ENCODE measurements at regions not wholly inside any gene's neighbourhood (a gene's known extent, or its start where the extent isn't known, plus 50 kb on each side); places are given as distances from the start of the nearest gene placed in this dataset.

DNA sequence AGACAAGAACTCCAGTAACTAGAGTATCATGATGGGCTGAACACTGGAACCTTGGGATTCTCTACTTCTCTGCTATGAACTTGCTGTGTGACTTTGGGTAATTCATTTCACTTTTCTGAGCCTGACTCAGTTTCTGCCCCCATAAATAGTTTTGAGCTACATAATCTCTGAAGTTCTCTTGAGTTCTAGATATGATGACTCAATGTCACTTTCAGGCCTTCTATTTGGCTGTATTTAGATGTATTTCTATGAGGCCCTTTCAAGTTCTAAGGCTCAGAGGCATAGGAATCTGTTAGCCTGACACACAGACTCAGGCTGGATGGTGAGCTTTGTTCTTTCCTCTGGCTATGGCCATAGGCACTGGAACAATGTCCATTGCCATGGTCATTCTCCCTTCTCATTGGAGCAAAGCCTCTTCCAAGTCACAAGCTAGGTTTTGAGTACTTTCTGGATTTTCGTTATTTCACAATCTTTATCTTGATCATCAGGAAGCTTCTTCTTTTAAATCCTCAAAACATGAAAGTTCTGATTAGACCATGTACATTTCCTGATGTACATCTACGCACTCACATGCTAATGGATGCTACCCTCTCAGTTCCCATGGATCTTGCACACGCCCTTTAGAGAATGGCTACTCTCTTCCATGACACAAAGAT, 101.6 kb downstream of the TES start:
- TF ChIP-seq, protein P1, sequence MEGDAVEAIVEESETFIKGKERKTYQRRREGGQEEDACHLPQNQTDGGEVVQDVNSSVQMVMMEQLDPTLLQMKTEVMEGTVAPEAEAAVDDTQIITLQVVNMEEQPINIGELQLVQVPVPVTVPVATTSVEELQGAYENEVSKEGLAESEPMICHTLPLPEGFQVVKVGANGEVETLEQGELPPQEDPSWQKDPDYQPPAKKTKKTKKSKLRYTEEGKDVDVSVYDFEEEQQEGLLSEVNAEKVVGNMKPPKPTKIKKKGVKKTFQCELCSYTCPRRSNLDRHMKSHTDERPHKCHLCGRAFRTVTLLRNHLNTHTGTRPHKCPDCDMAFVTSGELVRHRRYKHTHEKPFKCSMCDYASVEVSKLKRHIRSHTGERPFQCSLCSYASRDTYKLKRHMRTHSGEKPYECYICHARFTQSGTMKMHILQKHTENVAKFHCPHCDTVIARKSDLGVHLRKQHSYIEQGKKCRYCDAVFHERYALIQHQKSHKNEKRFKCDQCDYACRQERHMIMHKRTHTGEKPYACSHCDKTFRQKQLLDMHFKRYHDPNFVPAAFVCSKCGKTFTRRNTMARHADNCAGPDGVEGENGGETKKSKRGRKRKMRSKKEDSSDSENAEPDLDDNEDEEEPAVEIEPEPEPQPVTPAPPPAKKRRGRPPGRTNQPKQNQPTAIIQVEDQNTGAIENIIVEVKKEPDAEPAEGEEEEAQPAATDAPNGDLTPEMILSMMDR (optimal IDR thresholded peaks at IDR 0.05 in 1 of 3, IDR thresholded peaks at IDR 0.05 in 1 of 3, conservative IDR thresholded peaks at IDR 0.05 in 1 of 3; ENCODE audit: extremely low read depth in 1 of 3, insufficient read depth in 2 of 3, low read length in 3 of 3), result no peak
- no peak for TF ChIP-seq EZH2 (IDR thresholded peaks at IDR 0.05; ENCODE audit: low read length)
- Histone ChIP-seq H3K27me3 (ENCODE audit: control insufficient read depth, extremely low read depth, insufficient read depth, low read length) (no peaks in the 10 kb centered on the region), H3K4me3 (ENCODE audit: control insufficient read depth in 2 of 3, extremely low read depth in 1 of 3, insufficient read depth in 2 of 3, low read depth in 1 of 3, low read length in 3 of 3) (no peak overlapping the region), H3K36me3 (ENCODE audit: control insufficient read depth in 2 of 2, extremely low read depth in 1 of 2, insufficient read depth in 2 of 2, low read length in 2 of 2) (no peaks in the 10 kb centered on the region), H2AFZ (ENCODE audit: control insufficient read depth, low read length) (no peak overlapping the region), H3K9me1 (ENCODE audit: control insufficient read depth, extremely low read depth, insufficient read depth, low read length) (no peaks in the 10 kb centered on the region), H3K9ac (ENCODE audit: control insufficient read depth, extremely low read depth, insufficient read depth, low read length) (no peak overlapping the region), H4K20me1 (ENCODE audit: control insufficient read depth, extremely low read depth, insufficient read depth, low read length) (no peaks in the 10 kb centered on the region), H3K79me2 (ENCODE audit: control insufficient read depth, insufficient read depth, low read length) (no peaks in the 10 kb centered on the region), H3K9me3 (ENCODE audit: control insufficient read depth, low read depth, low read length) (no peaks in the 10 kb centered on the region), H3K4me1 (ENCODE audit: control insufficient read depth, extremely low read depth, insufficient read depth, low read length) (peaks cover 22% of the 10 kb centered on the region), H3K27ac (ENCODE audit: control insufficient read depth, insufficient read depth, low read length) (no peak overlapping the region), H3K4me2 (ENCODE audit: control insufficient read depth, extremely low read depth, insufficient read depth, low read depth, low read length) (no peak overlapping the region)
- dilution Hi-C loops (cut with MboI; ENCODE audit: extremely low pct_ligation_motif_present, low sequenced_read_pairs), result no loop called here
- peak; percentile 5 for FAIRE-seq
- no peak for DNase-seq (ENCODE audit: low read depth, low spot score)

DNA sequence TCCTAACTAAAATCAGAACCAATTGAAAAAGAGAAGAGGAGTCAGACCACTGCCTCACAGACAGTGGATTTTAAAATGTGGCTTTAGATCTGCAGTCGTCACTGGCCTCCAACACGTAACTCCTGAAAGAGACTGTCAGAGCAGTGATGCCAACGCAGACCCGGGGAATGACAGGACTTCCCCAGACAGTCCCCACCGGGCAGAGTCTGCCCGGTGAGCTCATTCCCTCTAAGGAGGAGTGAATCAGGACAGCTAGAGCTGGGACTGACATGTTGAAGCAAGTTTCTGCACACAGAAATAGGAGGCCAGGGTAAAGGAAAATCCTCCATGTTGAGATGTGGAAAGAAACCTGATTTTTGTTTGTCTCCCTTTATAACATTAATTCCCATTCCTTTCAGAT, 105.0 kb downstream of the TES start:
- H3K27me3 ChIP-seq (ENCODE audit: control insufficient read depth, extremely low read depth, insufficient read depth, low read length), result no peaks in the 10 kb centered on the region
- H3K9me3 ChIP-seq (ENCODE audit: control insufficient read depth, low read depth, low read length), result no peaks in the 10 kb centered on the region
- H3K9ac ChIP-seq (ENCODE audit: control insufficient read depth, extremely low read depth, insufficient read depth, low read length), result peak overlapping the region; percentile 64
- H3K4me1 ChIP-seq (ENCODE audit: control insufficient read depth, extremely low read depth, insufficient read depth, low read length), result peaks cover 28% of the 10 kb centered on the region
- no peak for TF ChIP-seq EZH2 (IDR thresholded peaks at IDR 0.05; ENCODE audit: low read length)
- TF ChIP-seq, protein P1 (optimal IDR thresholded peaks at IDR 0.05 in 1 of 3, IDR thresholded peaks at IDR 0.05 in 1 of 3, conservative IDR thresholded peaks at IDR 0.05 in 1 of 3; ENCODE audit: extremely low read depth in 1 of 3, insufficient read depth in 2 of 3, low read length in 3 of 3), result no peak
- H3K79me2 ChIP-seq (ENCODE audit: control insufficient read depth, insufficient read depth, low read length), result no peaks in the 10 kb centered on the region
- H4K20me1 ChIP-seq (ENCODE audit: control insufficient read depth, extremely low read depth, insufficient read depth, low read length), result no peaks in the 10 kb centered on the region
- H3K36me3 ChIP-seq (ENCODE audit: control insufficient read depth in 2 of 2, extremely low read depth in 1 of 2, insufficient read depth in 2 of 2, low read length in 2 of 2), result no peaks in the 10 kb centered on the region
- H3K4me3 ChIP-seq (ENCODE audit: control insufficient read depth in 2 of 3, extremely low read depth in 1 of 3, insufficient read depth in 2 of 3, low read depth in 1 of 3, low read length in 3 of 3), result no peak overlapping the region
- FAIRE-seq, result peak; percentile 98
- H2AFZ ChIP-seq (ENCODE audit: control insufficient read depth, low read length), result no peak overlapping the region
- H3K4me2 ChIP-seq (ENCODE audit: control insufficient read depth, extremely low read depth, insufficient read depth, low read depth, low read length), result peak overlapping the region; percentile 73
- peak; percentile 92 for DNase-seq (ENCODE audit: low read depth, low spot score)
- dilution Hi-C loops (cut with MboI; ENCODE audit: extremely low pct_ligation_motif_present, low sequenced_read_pairs), result no loop called here
- peak overlapping the region; percentile 95 for H3K27ac ChIP-seq (ENCODE audit: control insufficient read depth, insufficient read depth, low read length)
- no peaks in the 10 kb centered on the region for H3K9me1 ChIP-seq (ENCODE audit: control insufficient read depth, extremely low read depth, insufficient read depth, low read length)
